ENCODE measurements at regions not wholly inside any gene's neighbourhood (a gene's known extent, or its start where the extent isn't known, plus 50 kb on each side); places are given as distances from the start of the nearest gene placed in this dataset.
"Not testable (repeated sequence)": the region's sequence is repeated elsewhere in the genome, so short reads cannot be mapped to it uniquely, and the experiment has no call there.

DNA sequence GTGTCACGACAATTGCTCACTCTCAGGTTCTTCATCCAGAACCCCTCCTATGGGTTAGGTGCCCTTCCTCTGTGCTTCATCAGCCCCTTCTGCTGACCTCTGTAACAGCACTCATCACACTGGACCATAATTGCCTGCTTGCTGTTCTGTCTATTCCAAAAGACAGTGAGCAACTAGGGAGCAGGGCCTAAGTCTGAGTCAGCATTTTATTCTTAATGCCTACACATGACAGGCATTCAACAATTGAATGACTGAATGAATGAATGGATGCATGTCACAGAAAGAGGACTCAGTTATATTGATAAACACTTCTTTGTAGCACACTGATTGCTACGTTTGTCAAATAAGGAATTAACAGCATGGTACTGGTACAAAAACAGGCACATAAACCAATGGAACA, 317.0 kb downstream of the ZIC3 start (continued):
- TF ChIP-seq MAFG (tag; conservative IDR thresholded peaks at IDR 0.05), result no peak; the same call in 1 of the 2 replicates

- H3K4me3 ChIP-seq; H3K9ac ChIP-seq (ENCODE audit: insufficient read depth in 1 of 2, low read depth in 2 of 2, low read length in 2 of 2); intact Hi-C loops (cut with micrococcal nuclease); H3K4me2 ChIP-seq (ENCODE audit: insufficient read depth, low read length); H3K79me2 ChIP-seq (ENCODE audit: control insufficient read depth, insufficient read depth, low read length); H3K4me1 ChIP-seq (replicated peaks in 1 of 2; ENCODE audit: control insufficient read depth in 2 of 2, insufficient read depth in 2 of 2, low read length in 2 of 2); CTCF ChIA-PET (ENCODE audit: low intra/inter-chr PET ratio); in situ Hi-C loops (cut with MboI); DNase-seq (ENCODE audit: extremely low read depth in 1 of 4, low spot score in 3 of 4); ATAC-seq; H3K9me1 ChIP-seq (ENCODE audit: control insufficient read depth, insufficient read depth, low read length); FAIRE-seq; H3K36me3 ChIP-seq (ENCODE audit: control insufficient read depth, insufficient read depth, low read length); H3K27me3 ChIP-seq (ENCODE audit: control insufficient read depth in 2 of 2, insufficient read depth in 2 of 2, low read length in 2 of 2); BruUV-seq (replicated peaks); POLR2A ChIA-PET; H4K20me1 ChIP-seq (replicated peaks; ENCODE audit: control insufficient read depth, insufficient read depth, low read length); H3K9me3 ChIP-seq (replicated peaks; ENCODE audit: control insufficient read depth, insufficient read depth, low read depth, low read length); H2AFZ ChIP-seq (ENCODE audit: low read depth, low read length); H3K27ac ChIP-seq (ENCODE audit: extremely low read depth, low read depth, low read length): not testable (repeated sequence)
- WGBS (ENCODE audit: insufficient coverage, low coverage, missing lambda C conversion rate), result 0% methylated on average over 1 of the region's 1 CpG
- TF ChIP-seq ZNF146 (CRISPR knock-in tag; IDR thresholded peaks at IDR 0.05; ENCODE audit: unreplicated experiment), result peak; percentile 77
- peak; percentile 21 for TF ChIP-seq RBM25 (IDR thresholded peaks at IDR 0.05; ENCODE audit: low read depth, low read length, severe bottlenecking)
Measured at GRCh38 chrX:137884813-137885212, 318.9 kb downstream of the ZIC3 start.

DNA sequence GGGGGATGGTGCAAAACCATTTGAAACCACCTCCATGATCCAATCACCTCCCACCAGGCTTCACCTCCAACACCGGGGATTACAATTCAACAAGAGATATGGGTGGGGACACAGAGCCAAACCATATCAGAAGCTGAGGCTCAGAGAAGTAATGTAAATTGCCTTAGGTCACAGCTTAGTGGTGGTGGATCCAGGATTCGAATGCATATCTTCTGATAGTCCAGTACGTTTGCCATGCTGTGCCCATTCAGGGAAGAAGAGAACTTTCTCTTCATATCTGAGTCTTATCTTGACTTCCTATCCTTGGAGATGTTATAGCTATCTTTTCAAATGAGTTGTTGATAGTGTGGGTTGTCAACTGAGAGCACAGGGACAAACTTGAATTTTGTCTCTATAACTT, 325.5 kb downstream of the ZIC3 start:
- ChIA-PET CTCF (ENCODE audit: low intra/inter-chr PET ratio) (no interaction called here), POLR2A (no interaction called here)
- no TSS peak for BruUV-seq (replicated peaks)
- no peaks in the 10 kb centered on the region for H3K9me1 ChIP-seq (ENCODE audit: control insufficient read depth, insufficient read depth, low read length)
- intact Hi-C loops (cut with micrococcal nuclease), result no loop called here
- H3K4me2 ChIP-seq (ENCODE audit: insufficient read depth, low read length), result no peak overlapping the region
- H3K9ac ChIP-seq (ENCODE audit: insufficient read depth in 1 of 2, low read depth in 2 of 2, low read length in 2 of 2), result no peak overlapping the region
- H3K9me3 ChIP-seq (replicated peaks; ENCODE audit: control insufficient read depth, insufficient read depth, low read depth, low read length), result no peaks in the 10 kb centered on the region
- no peak for ATAC-seq
- in situ Hi-C loops (cut with MboI), result no loop called here
- H3K27me3 ChIP-seq (ENCODE audit: control insufficient read depth in 2 of 2, insufficient read depth in 2 of 2, low read length in 2 of 2), result no peaks in the 10 kb centered on the region
- H3K27ac ChIP-seq (ENCODE audit: extremely low read depth, low read depth, low read length), result no peak overlapping the region
- H3K4me3 ChIP-seq, result no peak overlapping the region
- H3K4me1 ChIP-seq (replicated peaks in 1 of 2; ENCODE audit: control insufficient read depth in 2 of 2, insufficient read depth in 2 of 2, low read length in 2 of 2), result no peaks in the 10 kb centered on the region
- H2AFZ ChIP-seq (ENCODE audit: low read depth, low read length), result no peak overlapping the region
- no peak for FAIRE-seq
- no peaks in the 10 kb centered on the region for H3K79me2 ChIP-seq (ENCODE audit: control insufficient read depth, insufficient read depth, low read length)
- no peaks in the 10 kb centered on the region for H4K20me1 ChIP-seq (replicated peaks; ENCODE audit: control insufficient read depth, insufficient read depth, low read length)
- DNase-seq (ENCODE audit: extremely low read depth in 1 of 4, low spot score in 3 of 4), result no peak
- no peaks in the 10 kb centered on the region for H3K36me3 ChIP-seq (ENCODE audit: control insufficient read depth, insufficient read depth, low read length)
- 5% methylated on average over 2 of the region's 3 CpGs for WGBS (ENCODE audit: insufficient coverage, low coverage, missing lambda C conversion rate)
- TF ChIP-seq ZNF644 (tag; IDR thresholded peaks at IDR 0.05; ENCODE audit: low read depth) (no peak), ZBTB8A (IDR thresholded peaks at IDR 0.05; ENCODE audit: partially characterized antibody) (no peak), ZNF408 (CRISPR knock-in tag; IDR thresholded peaks at IDR 0.05; ENCODE audit: low read depth) (no peak), HMG20A (CRISPR knock-in tag; conservative IDR thresholded peaks at IDR 0.05) (no peak), TSHZ1 (CRISPR knock-in tag; IDR thresholded peaks at IDR 0.05) (no peak), SOX6 (IDR thresholded peaks at IDR 0.05) (no peak), ARID1B (IDR thresholded peaks at IDR 0.05) (no peak), SP1 (CRISPR knock-in tag; IDR thresholded peaks at IDR 0.05) (no peak), MAFG (tag; conservative IDR thresholded peaks at IDR 0.05) (no peak), ZNF77 (CRISPR knock-in tag; IDR thresholded peaks at IDR 0.05) (no peak), ZNF589 (CRISPR knock-in tag; IDR thresholded peaks at IDR 0.05; ENCODE audit: low read depth) (no peak)

Data from K562 (cell line).